ENCODE measurements at regions not wholly inside any gene's neighbourhood (a gene's known extent, or its start where the extent isn't known, plus 50 kb on each side); places are given as distances from the start of the nearest gene placed in this dataset.

DNA sequence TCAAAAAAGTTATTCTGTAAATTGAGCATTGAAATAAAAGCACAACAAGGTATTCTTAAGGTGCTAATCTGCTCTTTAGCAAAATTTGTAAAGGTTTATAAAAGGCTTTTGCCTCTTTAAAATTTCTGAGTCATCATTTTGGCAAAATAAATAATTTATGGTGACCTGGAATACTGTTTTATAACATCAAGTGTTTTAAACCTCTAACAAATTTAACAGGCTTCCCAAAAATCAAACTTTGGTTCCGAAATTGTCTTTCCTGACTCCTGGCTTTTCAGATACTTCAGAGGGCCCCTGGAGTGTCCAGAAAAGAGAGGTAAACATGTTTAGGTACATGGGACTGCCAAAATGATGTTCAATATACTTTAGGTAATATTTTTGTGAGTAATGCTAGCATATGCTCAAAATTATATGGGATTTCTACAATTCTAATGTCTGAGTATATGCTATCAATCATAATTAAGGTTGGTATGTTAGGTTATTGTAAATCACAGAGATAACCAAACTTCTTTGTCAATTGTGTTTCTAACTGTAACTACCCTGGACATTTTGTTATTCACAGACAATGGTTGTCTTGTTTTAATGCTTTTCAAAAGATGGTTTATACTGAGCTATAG lies 160.3 kb upstream of the OLIG3 start:
- no peak overlapping the region for H3K27ac ChIP-seq (ENCODE audit: low read length)
- H3K9ac ChIP-seq (ENCODE audit: low read length in 2 of 2) = no peak overlapping the region
- peaks cover 3 to 5% of the 10 kb centered on the region in 2 donors for H3K9me3 ChIP-seq (ENCODE audit: control insufficient read depth in 2 of 2, low read length in 2 of 2)
- no peaks in the 10 kb centered on the region for H3K4me1 ChIP-seq (ENCODE audit: control insufficient read depth, insufficient read depth, low read length)
- no peaks in the 10 kb centered on the region for H3K27me3 ChIP-seq (ENCODE audit: control insufficient read depth in 1 of 2, insufficient read depth in 2 of 2, low read length in 2 of 2)
- no peak overlapping the region for H3K4me3 ChIP-seq (ENCODE audit: low read length in 2 of 2)
- no peaks in the 10 kb centered on the region for H3K36me3 ChIP-seq (ENCODE audit: control insufficient read depth in 2 of 2, insufficient read depth in 2 of 2, low read length in 2 of 2)

GRCh38 chr6:137655291-137655690 lies 161.1 kb upstream of the OLIG3 start:
- Histone ChIP-seq H3K36me3 (ENCODE audit: control insufficient read depth in 2 of 2, insufficient read depth in 2 of 2, low read length in 2 of 2) (no peaks in the 10 kb centered on the region), H3K9ac (ENCODE audit: low read length in 2 of 2) (no peak overlapping the region), H3K9me3 (ENCODE audit: control insufficient read depth in 2 of 2, low read length in 2 of 2) (peaks cover 3 to 5% of the 10 kb centered on the region in 2 donors), H3K27ac (ENCODE audit: low read length) (no peak overlapping the region), H3K4me3 (ENCODE audit: low read length in 2 of 2) (no peak overlapping the region), H3K27me3 (ENCODE audit: control insufficient read depth in 1 of 2, insufficient read depth in 2 of 2, low read length in 2 of 2) (no peaks in the 10 kb centered on the region), H3K4me1 (ENCODE audit: control insufficient read depth, insufficient read depth, low read length) (no peaks in the 10 kb centered on the region)

- Histone ChIP-seq H3K36me3 (ENCODE audit: control insufficient read depth in 2 of 2, insufficient read depth in 2 of 2, low read length in 2 of 2) (no peaks in the 10 kb centered on the region), H3K9me3 (ENCODE audit: control insufficient read depth in 2 of 2, low read length in 2 of 2) (peaks cover 3 to 5% of the 10 kb centered on the region in 2 donors), H3K4me1 (ENCODE audit: control insufficient read depth, insufficient read depth, low read length) (no peaks in the 10 kb centered on the region), H3K4me3 (ENCODE audit: low read length in 2 of 2) (no peak overlapping the region), H3K9ac (ENCODE audit: low read length in 2 of 2) (no peak overlapping the region), H3K27ac (ENCODE audit: low read length) (no peak overlapping the region), H3K27me3 (ENCODE audit: control insufficient read depth in 1 of 2, insufficient read depth in 2 of 2, low read length in 2 of 2) (no peaks in the 10 kb centered on the region)
Observed at GRCh38 chr6:137656735-137657134, 162.5 kb upstream of the OLIG3 start.

DNA sequence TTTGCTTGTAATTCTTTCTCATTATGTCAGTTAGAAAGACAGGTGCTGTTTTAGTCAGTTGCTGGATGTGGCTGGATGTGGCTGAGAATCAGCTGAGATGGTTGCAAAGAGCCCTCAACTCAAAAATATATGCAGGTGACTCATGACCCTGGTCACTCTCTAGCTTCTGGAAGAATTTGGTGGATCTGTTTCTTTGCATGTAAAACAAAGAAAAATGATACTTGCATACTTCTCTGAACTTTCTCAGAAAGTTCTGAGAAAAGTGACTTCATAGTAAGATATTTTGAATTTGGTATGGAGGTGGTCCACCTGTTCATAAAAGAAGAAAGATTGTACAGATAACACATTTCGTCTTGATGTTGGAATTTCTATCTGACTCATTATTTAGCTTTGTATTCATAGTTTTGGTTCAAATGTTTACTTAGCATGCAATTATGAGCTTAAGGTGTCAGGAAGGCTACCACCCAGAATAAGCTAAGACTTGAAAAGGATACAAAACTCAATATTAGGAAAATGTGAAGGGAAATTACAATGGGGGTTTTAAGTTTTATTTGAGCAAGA lies 163.2 kb upstream of the OLIG3 start:
- Histone ChIP-seq H3K4me3 (ENCODE audit: low read length in 2 of 2) (no peak overlapping the region), H3K9me3 (ENCODE audit: control insufficient read depth in 2 of 2, low read length in 2 of 2) (peaks cover 3 to 5% of the 10 kb centered on the region in 2 donors), H3K9ac (ENCODE audit: low read length in 2 of 2) (no peak overlapping the region), H3K27me3 (ENCODE audit: control insufficient read depth in 1 of 2, insufficient read depth in 2 of 2, low read length in 2 of 2) (no peaks in the 10 kb centered on the region), H3K36me3 (ENCODE audit: control insufficient read depth in 2 of 2, insufficient read depth in 2 of 2, low read length in 2 of 2) (no peaks in the 10 kb centered on the region), H3K4me1 (ENCODE audit: control insufficient read depth, insufficient read depth, low read length) (no peaks in the 10 kb centered on the region), H3K27ac (ENCODE audit: low read length) (no peak overlapping the region)

- no peaks in the 10 kb centered on the region for H3K27me3 ChIP-seq (ENCODE audit: control insufficient read depth in 1 of 2, insufficient read depth in 2 of 2, low read length in 2 of 2)
- no peaks in the 10 kb centered on the region for H3K4me1 ChIP-seq (ENCODE audit: control insufficient read depth, insufficient read depth, low read length)
Observed at GRCh38 chr6:137658287-137658686, 164.1 kb upstream of the OLIG3 start.

GRCh38 chr6:137659871-137660270 lies 165.7 kb upstream of the OLIG3 start:
- H3K4me3 ChIP-seq (ENCODE audit: low read length in 2 of 2) = no peak overlapping the region
- H3K27ac ChIP-seq (ENCODE audit: low read length) = no peak overlapping the region
- no peaks in the 10 kb centered on the region for H3K9me3 ChIP-seq (ENCODE audit: control insufficient read depth in 2 of 2, low read length in 2 of 2)
- no peak overlapping the region for H3K9ac ChIP-seq (ENCODE audit: low read length in 2 of 2)
- no peaks in the 10 kb centered on the region for H3K27me3 ChIP-seq (ENCODE audit: control insufficient read depth in 1 of 2, insufficient read depth in 2 of 2, low read length in 2 of 2)
- H3K36me3 ChIP-seq (ENCODE audit: control insufficient read depth in 2 of 2, insufficient read depth in 2 of 2, low read length in 2 of 2) = no peaks in the 10 kb centered on the region
- H3K4me1 ChIP-seq (ENCODE audit: control insufficient read depth, insufficient read depth, low read length) = no peaks in the 10 kb centered on the region

More at GRCh38 chr6:137658287-137658686, 164.1 kb upstream of the OLIG3 start:
- no peak overlapping the region for H3K4me3 ChIP-seq (ENCODE audit: low read length in 2 of 2)
- no peak overlapping the region for H3K27ac ChIP-seq (ENCODE audit: low read length)
- H3K9me3 ChIP-seq (ENCODE audit: control insufficient read depth in 2 of 2, low read length in 2 of 2) = peaks cover 0 to 4% of the 10 kb centered on the region in 2 donors
- H3K9ac ChIP-seq (ENCODE audit: low read length in 2 of 2) = no peak overlapping the region
- H3K36me3 ChIP-seq (ENCODE audit: control insufficient read depth in 2 of 2, insufficient read depth in 2 of 2, low read length in 2 of 2) = no peaks in the 10 kb centered on the region

DNA sequence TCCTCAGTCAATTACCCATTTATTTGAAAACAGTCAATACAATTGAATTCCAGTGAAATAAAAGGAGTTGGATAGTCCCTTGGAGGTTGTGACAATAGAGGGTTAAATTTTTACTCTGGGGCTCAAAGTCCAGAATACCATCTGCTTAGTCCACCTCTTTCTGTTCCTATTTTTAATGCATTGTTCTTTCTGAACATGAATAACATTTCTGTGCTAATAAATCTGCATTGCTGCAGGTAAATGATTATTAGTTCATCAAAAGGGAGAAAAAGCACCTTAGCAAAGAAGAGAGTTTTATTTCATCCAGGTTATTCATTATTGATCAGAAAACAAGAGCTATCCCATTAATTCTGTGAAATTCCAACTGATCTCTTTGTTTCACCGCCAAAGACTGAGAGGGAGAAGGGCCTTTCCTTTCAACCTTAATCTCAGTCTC lies 166.1 kb upstream of the OLIG3 start:
- H3K36me3 ChIP-seq (ENCODE audit: control insufficient read depth in 2 of 2, insufficient read depth in 2 of 2, low read length in 2 of 2) = no peaks in the 10 kb centered on the region

GRCh38 chr6:137661601-137662000 lies 167.4 kb upstream of the OLIG3 start:
- Histone ChIP-seq H3K9me3 (ENCODE audit: control insufficient read depth in 2 of 2, low read length in 2 of 2) (no peaks in the 10 kb centered on the region), H3K27me3 (ENCODE audit: control insufficient read depth in 1 of 2, insufficient read depth in 2 of 2, low read length in 2 of 2) (no peaks in the 10 kb centered on the region), H3K4me1 (ENCODE audit: control insufficient read depth, insufficient read depth, low read length) (no peaks in the 10 kb centered on the region)

More for the DNA sequence above, 166.1 kb upstream of the OLIG3 start:
- Histone ChIP-seq H3K4me1 (ENCODE audit: control insufficient read depth, insufficient read depth, low read length) (no peaks in the 10 kb centered on the region), H3K9me3 (ENCODE audit: control insufficient read depth in 2 of 2, low read length in 2 of 2) (no peaks in the 10 kb centered on the region), H3K27me3 (ENCODE audit: control insufficient read depth in 1 of 2, insufficient read depth in 2 of 2, low read length in 2 of 2) (no peaks in the 10 kb centered on the region), H3K27ac (ENCODE audit: low read length) (no peak overlapping the region), H3K9ac (ENCODE audit: low read length in 2 of 2) (no peak overlapping the region), H3K4me3 (ENCODE audit: low read length in 2 of 2) (no peak overlapping the region)

DNA sequence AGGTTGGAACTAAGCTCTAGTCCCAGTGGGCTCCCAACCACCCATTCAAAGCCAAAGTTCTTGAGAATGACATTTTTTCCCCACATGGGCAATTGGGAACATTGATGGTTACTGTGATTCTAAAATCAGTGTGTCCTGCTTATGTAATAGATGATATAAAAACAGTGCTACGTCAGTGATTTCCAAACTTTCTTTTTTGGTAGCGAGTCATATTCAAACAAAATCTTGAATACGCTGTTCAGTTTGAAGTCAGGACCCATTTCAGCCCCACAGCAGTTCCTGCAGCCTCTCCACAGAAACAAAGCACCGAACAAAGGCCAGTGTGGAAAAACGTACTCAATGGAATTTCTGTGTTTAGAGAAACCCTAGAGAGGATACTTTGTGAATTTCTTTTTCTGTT lies 170.0 kb upstream of the OLIG3 start:
- Histone ChIP-seq H3K27ac (ENCODE audit: low read length) (no peak overlapping the region), H3K4me1 (ENCODE audit: control insufficient read depth, insufficient read depth, low read length) (no peaks in the 10 kb centered on the region), H3K9me3 (ENCODE audit: control insufficient read depth in 2 of 2, low read length in 2 of 2) (no peaks in the 10 kb centered on the region), H3K4me3 (ENCODE audit: low read length in 2 of 2) (no peak overlapping the region), H3K36me3 (ENCODE audit: control insufficient read depth in 2 of 2, insufficient read depth in 2 of 2, low read length in 2 of 2) (no peaks in the 10 kb centered on the region), H3K27me3 (ENCODE audit: control insufficient read depth in 1 of 2, insufficient read depth in 2 of 2, low read length in 2 of 2) (no peaks in the 10 kb centered on the region), H3K9ac (ENCODE audit: low read length in 2 of 2) (no peak overlapping the region)

More at GRCh38 chr6:137661601-137662000, 167.4 kb upstream of the OLIG3 start:
- Histone ChIP-seq H3K36me3 (ENCODE audit: control insufficient read depth in 2 of 2, insufficient read depth in 2 of 2, low read length in 2 of 2) (no peaks in the 10 kb centered on the region), H3K4me3 (ENCODE audit: low read length in 2 of 2) (no peak overlapping the region), H3K27ac (ENCODE audit: low read length) (no peak overlapping the region), H3K9ac (ENCODE audit: low read length in 2 of 2) (no peak overlapping the region)

DNA sequence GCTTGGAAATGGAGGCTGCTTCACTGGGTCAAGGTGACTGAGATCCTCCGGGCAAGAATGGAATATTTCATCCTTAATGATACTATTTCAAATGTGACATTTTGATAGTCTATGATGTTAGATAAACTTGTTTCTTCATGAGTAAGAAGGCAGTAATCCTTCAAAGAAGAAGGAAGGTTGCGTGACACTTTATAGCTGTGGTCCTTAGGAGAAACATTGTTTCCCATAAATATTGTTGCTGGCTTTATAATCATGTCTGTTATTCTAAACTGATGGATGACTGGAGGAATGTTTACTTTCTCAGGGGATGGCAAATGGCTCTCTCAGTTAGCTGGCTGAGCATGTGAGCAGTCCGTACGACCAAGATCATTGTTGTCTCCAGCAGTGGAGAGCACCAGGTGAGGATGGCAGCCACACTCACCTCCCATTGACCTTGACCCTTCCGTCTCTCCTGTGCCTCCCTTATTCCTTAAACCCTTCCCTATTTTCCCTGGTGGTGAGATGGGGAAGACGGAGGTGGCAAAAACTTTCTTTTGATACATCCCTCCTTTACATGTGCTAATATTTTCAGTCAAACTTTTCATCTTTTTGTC lies 171.2 kb upstream of the OLIG3 start:
- no peak overlapping the region for H3K4me3 ChIP-seq (ENCODE audit: low read length in 2 of 2)
- H3K36me3 ChIP-seq (ENCODE audit: control insufficient read depth in 2 of 2, insufficient read depth in 2 of 2, low read length in 2 of 2) = no peaks in the 10 kb centered on the region
- H3K9ac ChIP-seq (ENCODE audit: low read length in 2 of 2) = no peak overlapping the region
- no peaks in the 10 kb centered on the region for H3K27me3 ChIP-seq (ENCODE audit: control insufficient read depth in 1 of 2, insufficient read depth in 2 of 2, low read length in 2 of 2)
- H3K4me1 ChIP-seq (ENCODE audit: control insufficient read depth, insufficient read depth, low read length) = no peaks in the 10 kb centered on the region
- no peak overlapping the region for H3K27ac ChIP-seq (ENCODE audit: low read length)
- no peaks in the 10 kb centered on the region for H3K9me3 ChIP-seq (ENCODE audit: control insufficient read depth in 2 of 2, low read length in 2 of 2)

DNA sequence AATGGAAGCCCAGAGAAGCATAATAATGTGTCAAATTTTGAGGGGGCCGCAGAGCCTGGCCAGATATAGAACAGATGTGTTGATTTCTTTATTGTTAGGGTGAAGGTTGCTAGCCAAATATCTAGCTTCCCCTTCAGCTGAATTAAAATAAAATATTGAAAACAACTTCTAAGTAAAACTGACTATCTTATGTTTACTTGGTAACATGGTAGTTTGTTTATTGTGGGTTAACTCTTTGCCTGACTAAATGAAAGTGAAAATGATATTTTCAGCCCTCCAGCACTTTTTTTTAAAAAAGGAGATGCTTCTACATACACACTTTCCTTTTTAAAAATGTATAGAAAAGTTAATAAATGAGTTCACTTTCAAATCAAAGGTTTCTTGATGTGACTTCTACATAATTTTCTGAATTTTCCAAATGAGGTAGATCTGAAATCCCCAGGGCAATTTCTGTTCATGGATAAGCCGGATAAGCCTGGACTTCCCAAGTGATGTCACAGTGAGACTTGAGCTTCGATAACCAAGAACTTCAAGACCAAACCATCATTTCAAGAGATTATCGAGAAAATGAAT lies 172.1 kb upstream of the OLIG3 start:
- Histone ChIP-seq H3K4me3 (ENCODE audit: low read length in 2 of 2) (no peak overlapping the region), H3K9me3 (ENCODE audit: control insufficient read depth in 2 of 2, low read length in 2 of 2) (no peaks in the 10 kb centered on the region), H3K4me1 (ENCODE audit: control insufficient read depth, insufficient read depth, low read length) (no peaks in the 10 kb centered on the region), H3K27ac (ENCODE audit: low read length) (no peak overlapping the region), H3K27me3 (ENCODE audit: control insufficient read depth in 1 of 2, insufficient read depth in 2 of 2, low read length in 2 of 2) (no peaks in the 10 kb centered on the region), H3K36me3 (ENCODE audit: control insufficient read depth in 2 of 2, insufficient read depth in 2 of 2, low read length in 2 of 2) (no peaks in the 10 kb centered on the region), H3K9ac (ENCODE audit: low read length in 2 of 2) (no peak overlapping the region)

Data from stomach smooth muscle (tissue), 2 donors.